Endothelial cell of umbilical vein (primary cell): ENCODE measurements at regions not wholly inside any gene's neighbourhood (a gene's known extent, or its start where the extent isn't known, plus 50 kb on each side); places are given as distances from the start of the nearest gene placed in this dataset.

Experiments
- BruUV-seq: library from RNA; stranded (reverse); fragments of 400-500 nt; replicated peaks from 2 replicates; lab custom pipeline; 2021; lab: Mats Ljungman, UMichigan
- CTCF ChIA-PET: fragments of 300-600, 350-600 bp; sonication (Branson Sonifier 250); formaldehyde crosslinking; loops from one replicate; lab custom pipeline; 2021; ENCODE audit warnings: antibody characterized with exemption, inconsistent platforms; lab: Charles Lee
- POLR2A ChIA-PET: fragments of 300-600, 350-600 bp; sonication (Branson Sonifier 250); formaldehyde crosslinking; loops from one replicate; lab custom pipeline; 2021; ENCODE audit warnings: antibody characterized with exemption, inconsistent platforms; lab: Charles Lee
- DNase-seq: peaks from one replicate; pipeline ENCODE4 v3.0.0-alpha.2; 2011; ENCODE audit warnings: low read depth, low spot score
- FAIRE-seq: peaks from 2 replicates; lab custom pipeline; 2011; peaks lifted over from hg19 to GRCh38; lab: Jason Lieb, UNC
- H2AFZ ChIP-seq: 2 replicates; pipeline ENCODE4 v1.6.0; 2012; ENCODE audit warnings: low read depth, low read length, control low read depth, inconsistent platforms
- H3K27ac ChIP-seq: 2 replicates; pipeline ENCODE4 v1.5.1; 2011; ENCODE audit warnings: low read depth, mild to moderate bottlenecking, control low read depth, low read length, moderate library complexity; ENCODE audit not compliant: insufficient read depth
- H3K27me3 ChIP-seq, 2 experiments: 2 replicates each; pipeline versions ENCODE4 v1.6.0 to v1.6.1; 2011; ENCODE audit warnings: low read length in 2 of 2, mixed read lengths in 1 of 2; ENCODE audit not compliant: control insufficient read depth in 2 of 2, insufficient read depth in 2 of 2
- H3K36me3 ChIP-seq, 2 experiments: 2 replicates in 1 of 2; 3 replicates in 1 of 2; pipeline ENCODE4 v1.5.1; 2011; ENCODE audit warnings: low read length in 2 of 2, mild to moderate bottlenecking in 1 of 2, moderate library complexity in 1 of 2; ENCODE audit not compliant: control insufficient read depth in 2 of 2, insufficient read depth in 2 of 2; ENCODE audit errors: extremely low read depth in 1 of 2
- H3K4me1 ChIP-seq: 3 replicates; pipeline ENCODE4 v1.5.1; 2011; ENCODE audit warnings: mild to moderate bottlenecking, low read length; ENCODE audit not compliant: control insufficient read depth, insufficient read depth; ENCODE audit errors: extremely low read depth
- H3K4me2 ChIP-seq: 2 replicates; pipeline ENCODE4 v1.6.1; 2011; ENCODE audit warnings: low read length, control low read depth, mixed read lengths; ENCODE audit not compliant: insufficient read depth
- H3K4me3 ChIP-seq, 3 experiments: fragments of 200-600 bp in 1 of 3; sonication (generic), shearing (Covaris generic) in 1 of 3; replicated peaks in 1 of 3; 2 replicates each; pipeline ENCODE4 v1.5.1; 2011 to 2016; ENCODE audit warnings: control low read depth in 3 of 3, low read length in 3 of 3, mild to moderate bottlenecking in 2 of 3, inconsistent platforms in 1 of 3, low read depth in 1 of 3, moderate library complexity in 1 of 3; ENCODE audit not compliant: insufficient read depth in 1 of 3
- H3K79me2 ChIP-seq: 2 replicates; pipeline ENCODE4 v1.6.0; 2012; ENCODE audit warnings: low read length, inconsistent platforms; ENCODE audit not compliant: control insufficient read depth, insufficient read depth
- H3K9ac ChIP-seq: replicated peaks from 2 replicates; pipeline ENCODE3; 2011; ENCODE audit warnings: low read length, control low read depth; ENCODE audit not compliant: insufficient read depth; ENCODE audit errors: extremely low read depth
- H3K9me1 ChIP-seq: replicated peaks from 3 replicates; pipeline ENCODE4 v1.6.0; 2011; ENCODE audit warnings: mild to moderate bottlenecking, low read length; ENCODE audit not compliant: control insufficient read depth, insufficient read depth; ENCODE audit errors: extremely low read depth
- H3K9me3 ChIP-seq: replicated peaks from 2 replicates; pipeline ENCODE4 v1.5.1; 2012; ENCODE audit warnings: low read length, inconsistent platforms; ENCODE audit not compliant: control insufficient read depth, insufficient read depth
- H4K20me1 ChIP-seq: replicated peaks from 2 replicates; pipeline ENCODE3; 2011; ENCODE audit warnings: mild to moderate bottlenecking, low read length; ENCODE audit not compliant: control insufficient read depth, insufficient read depth; ENCODE audit errors: extremely low read depth
- CTCF ChIP-seq, 2 donors: IDR thresholded peaks; 1 replicate in 1 of 2; 2 replicates in 1 of 2; pipeline ENCODE4 v1.5.1; 2011; ENCODE audit warnings: low read length in 2 of 2, mild to moderate bottlenecking in 2 of 2, moderate library complexity in 2 of 2, control low read depth in 1 of 2, inconsistent platforms in 1 of 2, low read depth in 1 of 2; ENCODE audit not compliant: insufficient read depth in 1 of 2; ENCODE audit errors: extremely low read depth in 1 of 2
- EZH2 ChIP-seq: IDR thresholded peaks from 2 replicates; pipeline ENCODE4 v1.6.1; 2012; ENCODE audit warnings: borderline replicate concordance, low read depth, mild to moderate bottlenecking, moderate library complexity, low read length, inconsistent platforms; ENCODE audit not compliant: severe bottlenecking
- FOS ChIP-seq: IDR thresholded peaks from 2 replicates; pipeline ENCODE4 v1.6.1; 2011; ENCODE audit warnings: mild to moderate bottlenecking, low read length, moderate library complexity, borderline replicate concordance; ENCODE audit not compliant: insufficient read depth
- GATA2 ChIP-seq: IDR thresholded peaks from 2 replicates; pipeline ENCODE4 v1.7.0; 2011; ENCODE audit warnings: low read depth, mild to moderate bottlenecking, moderate library complexity, mixed read lengths, low read length; ENCODE audit not compliant: insufficient read length, insufficient read depth
- JUN ChIP-seq: IDR thresholded peaks from 2 replicates; pipeline ENCODE4 v1.6.1; 2011; ENCODE audit warnings: borderline replicate concordance, low read depth; ENCODE audit not compliant: insufficient read length, insufficient read depth
- MYC ChIP-seq: IDR thresholded peaks from one replicate; pipeline ENCODE4 v1.6.1; 2011; ENCODE audit warnings: mild to moderate bottlenecking, low read depth, low read length
- POLR2A ChIP-seq: IDR thresholded peaks from 2 replicates; pipeline ENCODE4 v1.6.1; 2012; ENCODE audit warnings: low read depth, mild to moderate bottlenecking, control low read depth, low read length
- POLR2AphosphoS5 ChIP-seq: IDR thresholded peaks from 2 replicates; pipeline ENCODE4 v1.6.1; 2012; ENCODE audit warnings: low read depth, mild to moderate bottlenecking, control low read depth, low read length, moderate library complexity; ENCODE audit not compliant: insufficient read depth
- dilution Hi-C: fragments of 300-500 bp; cut with MboI; formaldehyde crosslinking; loops from one replicate; pipeline ENCODE4 v1.15.0; 2019; ENCODE audit warnings: low sequenced_read_pairs; ENCODE audit not compliant: extremely low pct_ligation_motif_present
- intact Hi-C: fragments of 100-400 bp; cut with micrococcal nuclease; formaldehyde crosslinking; loops from one replicate; pipeline ENCODE4 v1.10.0; 2022
- TF ChIP-seq, protein P1 (sequence below): IDR thresholded peaks from 2 replicates; pipeline ENCODE4 v1.6.1; 2011; ENCODE audit not compliant: insufficient read depth, insufficient read length

- H3K27ac ChIP-seq, result no peak overlapping the region
- H3K79me2 ChIP-seq, result no peaks in the 10 kb centered on the region
- H3K27me3 ChIP-seq, result peaks cover 0 to 5% of the 10 kb centered on the region in 2 experiments
- no peak for FAIRE-seq
- BruUV-seq, result no TSS peak
- no peak for DNase-seq
- ChIA-PET CTCF (no interaction called here), POLR2A (no interaction called here)
- H3K9me1 ChIP-seq, result no peaks in the 10 kb centered on the region
- intact Hi-C loops, result no loop called here
- H2AFZ ChIP-seq, result no peak overlapping the region
- H3K4me2 ChIP-seq, result no peak overlapping the region
- no peaks in the 10 kb centered on the region for H4K20me1 ChIP-seq
- no peaks in the 10 kb centered on the region for H3K36me3 ChIP-seq
- dilution Hi-C loops, result no loop called here
- no peak overlapping the region for H3K4me3 ChIP-seq
- TF ChIP-seq MYC, result no peak
- no peak for TF ChIP-seq POLR2A
- TF ChIP-seq GATA2, result no peak
- TF ChIP-seq POLR2AphosphoS5, result no peak
- no peak for TF ChIP-seq FOS
- no peak for TF ChIP-seq JUN
- TF ChIP-seq CTCF (IDR thresholded peaks at IDR 0.05; ENCODE audit: extremely low read depth in 1 of 2, insufficient read depth in 1 of 2, low read depth in 1 of 2, low read length in 2 of 2), result no peak
- no peak for TF ChIP-seq EZH2
- TF ChIP-seq, protein P1, sequence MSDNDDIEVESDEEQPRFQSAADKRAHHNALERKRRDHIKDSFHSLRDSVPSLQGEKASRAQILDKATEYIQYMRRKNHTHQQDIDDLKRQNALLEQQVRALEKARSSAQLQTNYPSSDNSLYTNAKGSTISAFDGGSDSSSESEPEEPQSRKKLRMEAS, result no peak
- no peaks in the 10 kb centered on the region for H3K9me3 ChIP-seq
- no peaks in the 10 kb centered on the region for H3K4me1 ChIP-seq
- no peak overlapping the region for H3K9ac ChIP-seq
Measured at GRCh38 chr11:116544721-116545120, 228.1 kb downstream of the BUD13 start.
